ENCODE measurements at regions not wholly inside any gene's neighbourhood (a gene's known extent, or its start where the extent isn't known, plus 50 kb on each side); places are given as distances from the start of the nearest gene placed in this dataset.

DNA sequence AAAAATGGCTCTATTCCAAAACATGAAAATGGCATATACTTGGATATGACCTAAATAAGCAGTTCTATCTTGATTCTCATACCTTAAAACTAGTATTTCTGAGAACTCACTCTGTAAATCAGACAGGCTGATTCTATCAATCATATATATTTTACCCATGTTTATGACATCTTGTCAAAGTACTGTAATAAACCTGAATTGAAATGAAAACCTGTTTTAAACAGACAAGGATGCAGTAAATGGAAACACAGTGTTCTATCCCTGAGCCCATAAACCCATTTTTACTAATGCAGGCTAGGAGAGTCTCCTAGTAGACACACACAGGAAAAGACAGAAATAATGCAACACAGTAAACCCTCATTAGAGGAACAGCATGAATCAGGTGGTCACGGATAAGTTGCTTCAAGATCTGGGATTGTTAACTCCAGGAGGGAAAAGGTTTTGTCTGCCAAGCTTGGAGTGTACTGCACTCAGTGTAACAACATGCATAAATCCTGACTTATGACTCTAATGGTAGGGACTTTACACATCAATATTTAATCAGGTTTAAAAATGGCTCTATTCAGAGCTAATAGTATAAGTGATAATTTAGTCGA, 93.6 kb upstream of the CPNE8 start (continued):
- TF ChIP-seq, protein P1, sequence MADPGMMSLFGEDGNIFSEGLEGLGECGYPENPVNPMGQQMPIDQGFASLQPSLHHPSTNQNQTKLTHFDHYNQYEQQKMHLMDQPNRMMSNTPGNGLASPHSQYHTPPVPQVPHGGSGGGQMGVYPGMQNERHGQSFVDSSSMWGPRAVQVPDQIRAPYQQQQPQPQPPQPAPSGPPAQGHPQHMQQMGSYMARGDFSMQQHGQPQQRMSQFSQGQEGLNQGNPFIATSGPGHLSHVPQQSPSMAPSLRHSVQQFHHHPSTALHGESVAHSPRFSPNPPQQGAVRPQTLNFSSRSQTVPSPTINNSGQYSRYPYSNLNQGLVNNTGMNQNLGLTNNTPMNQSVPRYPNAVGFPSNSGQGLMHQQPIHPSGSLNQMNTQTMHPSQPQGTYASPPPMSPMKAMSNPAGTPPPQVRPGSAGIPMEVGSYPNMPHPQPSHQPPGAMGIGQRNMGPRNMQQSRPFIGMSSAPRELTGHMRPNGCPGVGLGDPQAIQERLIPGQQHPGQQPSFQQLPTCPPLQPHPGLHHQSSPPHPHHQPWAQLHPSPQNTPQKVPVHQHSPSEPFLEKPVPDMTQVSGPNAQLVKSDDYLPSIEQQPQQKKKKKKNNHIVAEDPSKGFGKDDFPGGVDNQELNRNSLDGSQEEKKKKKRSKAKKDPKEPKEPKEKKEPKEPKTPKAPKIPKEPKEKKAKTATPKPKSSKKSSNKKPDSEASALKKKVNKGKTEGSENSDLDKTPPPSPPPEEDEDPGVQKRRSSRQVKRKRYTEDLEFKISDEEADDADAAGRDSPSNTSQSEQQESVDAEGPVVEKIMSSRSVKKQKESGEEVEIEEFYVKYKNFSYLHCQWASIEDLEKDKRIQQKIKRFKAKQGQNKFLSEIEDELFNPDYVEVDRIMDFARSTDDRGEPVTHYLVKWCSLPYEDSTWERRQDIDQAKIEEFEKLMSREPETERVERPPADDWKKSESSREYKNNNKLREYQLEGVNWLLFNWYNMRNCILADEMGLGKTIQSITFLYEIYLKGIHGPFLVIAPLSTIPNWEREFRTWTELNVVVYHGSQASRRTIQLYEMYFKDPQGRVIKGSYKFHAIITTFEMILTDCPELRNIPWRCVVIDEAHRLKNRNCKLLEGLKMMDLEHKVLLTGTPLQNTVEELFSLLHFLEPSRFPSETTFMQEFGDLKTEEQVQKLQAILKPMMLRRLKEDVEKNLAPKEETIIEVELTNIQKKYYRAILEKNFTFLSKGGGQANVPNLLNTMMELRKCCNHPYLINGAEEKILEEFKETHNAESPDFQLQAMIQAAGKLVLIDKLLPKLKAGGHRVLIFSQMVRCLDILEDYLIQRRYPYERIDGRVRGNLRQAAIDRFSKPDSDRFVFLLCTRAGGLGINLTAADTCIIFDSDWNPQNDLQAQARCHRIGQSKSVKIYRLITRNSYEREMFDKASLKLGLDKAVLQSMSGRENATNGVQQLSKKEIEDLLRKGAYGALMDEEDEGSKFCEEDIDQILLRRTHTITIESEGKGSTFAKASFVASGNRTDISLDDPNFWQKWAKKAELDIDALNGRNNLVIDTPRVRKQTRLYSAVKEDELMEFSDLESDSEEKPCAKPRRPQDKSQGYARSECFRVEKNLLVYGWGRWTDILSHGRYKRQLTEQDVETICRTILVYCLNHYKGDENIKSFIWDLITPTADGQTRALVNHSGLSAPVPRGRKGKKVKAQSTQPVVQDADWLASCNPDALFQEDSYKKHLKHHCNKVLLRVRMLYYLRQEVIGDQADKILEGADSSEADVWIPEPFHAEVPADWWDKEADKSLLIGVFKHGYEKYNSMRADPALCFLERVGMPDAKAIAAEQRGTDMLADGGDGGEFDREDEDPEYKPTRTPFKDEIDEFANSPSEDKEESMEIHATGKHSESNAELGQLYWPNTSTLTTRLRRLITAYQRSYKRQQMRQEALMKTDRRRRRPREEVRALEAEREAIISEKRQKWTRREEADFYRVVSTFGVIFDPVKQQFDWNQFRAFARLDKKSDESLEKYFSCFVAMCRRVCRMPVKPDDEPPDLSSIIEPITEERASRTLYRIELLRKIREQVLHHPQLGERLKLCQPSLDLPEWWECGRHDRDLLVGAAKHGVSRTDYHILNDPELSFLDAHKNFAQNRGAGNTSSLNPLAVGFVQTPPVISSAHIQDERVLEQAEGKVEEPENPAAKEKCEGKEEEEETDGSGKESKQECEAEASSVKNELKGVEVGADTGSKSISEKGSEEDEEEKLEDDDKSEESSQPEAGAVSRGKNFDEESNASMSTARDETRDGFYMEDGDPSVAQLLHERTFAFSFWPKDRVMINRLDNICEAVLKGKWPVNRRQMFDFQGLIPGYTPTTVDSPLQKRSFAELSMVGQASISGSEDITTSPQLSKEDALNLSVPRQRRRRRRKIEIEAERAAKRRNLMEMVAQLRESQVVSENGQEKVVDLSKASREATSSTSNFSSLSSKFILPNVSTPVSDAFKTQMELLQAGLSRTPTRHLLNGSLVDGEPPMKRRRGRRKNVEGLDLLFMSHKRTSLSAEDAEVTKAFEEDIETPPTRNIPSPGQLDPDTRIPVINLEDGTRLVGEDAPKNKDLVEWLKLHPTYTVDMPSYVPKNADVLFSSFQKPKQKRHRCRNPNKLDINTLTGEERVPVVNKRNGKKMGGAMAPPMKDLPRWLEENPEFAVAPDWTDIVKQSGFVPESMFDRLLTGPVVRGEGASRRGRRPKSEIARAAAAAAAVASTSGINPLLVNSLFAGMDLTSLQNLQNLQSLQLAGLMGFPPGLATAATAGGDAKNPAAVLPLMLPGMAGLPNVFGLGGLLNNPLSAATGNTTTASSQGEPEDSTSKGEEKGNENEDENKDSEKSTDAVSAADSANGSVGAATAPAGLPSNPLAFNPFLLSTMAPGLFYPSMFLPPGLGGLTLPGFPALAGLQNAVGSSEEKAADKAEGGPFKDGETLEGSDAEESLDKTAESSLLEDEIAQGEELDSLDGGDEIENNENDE (IDR thresholded peaks at IDR 0.05; ENCODE audit: insufficient replicate concordance, low read length) = no peak
- TF ChIP-seq JUN (IDR thresholded peaks at IDR 0.05; ENCODE audit: low read depth, low read length) (no peak), TAF1 (IDR thresholded peaks at IDR 0.05; ENCODE audit: low read depth, low read length) (no peak), GTF2F1 (IDR thresholded peaks at IDR 0.05; ENCODE audit: borderline replicate concordance, low read depth, low read length) (no peak), FOSL1 (IDR thresholded peaks at IDR 0.05; ENCODE audit: insufficient read depth, low read depth, low read length) (no peak), EZH2 (IDR thresholded peaks at IDR 0.05; ENCODE audit: low read depth, low read length, severe bottlenecking) (no peak), RAD21 (IDR thresholded peaks at IDR 0.05 in 1 of 2, conservative IDR thresholded peaks at IDR 0.05 in 1 of 2; ENCODE audit: low read depth in 2 of 2, low read length in 2 of 2) (no peak), KDM5A (IDR thresholded peaks at IDR 0.05; ENCODE audit: low read length) (no peak), TEAD4 (IDR thresholded peaks at IDR 0.05; ENCODE audit: low read depth, low read length) (no peak)
- TF ChIP-seq, protein P2, sequence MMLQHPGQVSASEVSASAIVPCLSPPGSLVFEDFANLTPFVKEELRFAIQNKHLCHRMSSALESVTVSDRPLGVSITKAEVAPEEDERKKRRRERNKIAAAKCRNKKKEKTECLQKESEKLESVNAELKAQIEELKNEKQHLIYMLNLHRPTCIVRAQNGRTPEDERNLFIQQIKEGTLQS (IDR thresholded peaks at IDR 0.05; ENCODE audit: insufficient read depth, low read depth, low read length) = no peak
